Thyroid gland (tissue), 4 donors: ENCODE measurements at regions not wholly inside any gene's neighbourhood (a gene's known extent, or its start where the extent isn't known, plus 50 kb on each side); places are given as distances from the start of the nearest gene placed in this dataset.

Source experiments
- DNase-seq, 2 donors: peaks; one replicate each; pipeline ENCODE4 v3.0.0-alpha.2; 2019
- H3K27ac ChIP-seq, 3 donors: fragments of 200-600 bp; sonication (generic); 1 replicate in 2 of 3; 2 replicates in 1 of 3; pipeline ENCODE4 v1.5.1; 2016 to 2019; ENCODE audit warnings: mild to moderate bottlenecking in 1 of 3, moderate library complexity in 1 of 3
- H3K27me3 ChIP-seq: fragments of 200-600 bp; sonication (generic); one replicate; pipeline ENCODE4 v1.5.1; 2019
- H3K36me3 ChIP-seq, 2 donors: fragments of 200-600 bp; sonication (generic); one replicate each; pipeline ENCODE4 v1.5.1; 2016 to 2019
- H3K4me1 ChIP-seq, 2 donors: fragments of 200-600 bp; sonication (generic); one replicate each; pipeline ENCODE4 v1.5.1; 2017 to 2019
- H3K4me3 ChIP-seq, 3 donors: fragments of 200-600 bp; sonication (generic); replicated peaks in 1 of 3; 1 replicate in 2 of 3; 2 replicates in 1 of 3; pipeline ENCODE4 v1.5.1; 2016; ENCODE audit warnings: mild to moderate bottlenecking in 1 of 3
- H3K9me3 ChIP-seq: fragments of 200-600 bp; sonication (generic); one replicate; pipeline ENCODE4 v1.5.1; 2017
- POLR2A ChIP-seq, 2 donors: fragments of 450-650 bp; IDR thresholded peaks; one replicate each; pipeline ENCODE4 v1.6.1; 2017; ENCODE audit warnings: antibody characterized with exemption in 2 of 2, mild to moderate bottlenecking in 2 of 2, moderate library complexity in 1 of 2
- whole genome bisulfite sequencing, 2 donors: methylation state at CpG; one replicate each; pipeline ENCODE4 v1.1.5; 2017; 5-methylcytosine and 5-hydroxymethylcytosine counted together
- intact Hi-C: fragments of 100-400 bp; cut with DNase I; formaldehyde crosslinking; loops from one replicate; pipeline ENCODE4 v1.15.1; 2023
- TF ChIP-seq, protein P1 (sequence below), 6 experiments: fragments of 200-600 bp in 3 of 6; fragments of 450-650 bp in 3 of 6; sonication (generic) in 3 of 6; IDR thresholded peaks; one replicate each; pipeline ENCODE4 v1.5.1; 2016 to 2019; ENCODE audit warnings: antibody characterized with exemption in 6 of 6, mild to moderate bottlenecking in 2 of 6, inconsistent platforms in 1 of 6, moderate library complexity in 1 of 6

- intact Hi-C loops, result no loop called here
- no peaks in the 10 kb centered on the region for H3K9me3 ChIP-seq
- no peaks in the 10 kb centered on the region for H3K27me3 ChIP-seq
- H3K27ac ChIP-seq, result no peak overlapping the region
- 96 to 98% methylated on average over 10 of the region's 10 CpGs for WGBS, 2 donors
- no peak overlapping the region for H3K4me3 ChIP-seq
- no peak for TF ChIP-seq POLR2A (IDR thresholded peaks at IDR 0.05)
- TF ChIP-seq, protein P1, sequence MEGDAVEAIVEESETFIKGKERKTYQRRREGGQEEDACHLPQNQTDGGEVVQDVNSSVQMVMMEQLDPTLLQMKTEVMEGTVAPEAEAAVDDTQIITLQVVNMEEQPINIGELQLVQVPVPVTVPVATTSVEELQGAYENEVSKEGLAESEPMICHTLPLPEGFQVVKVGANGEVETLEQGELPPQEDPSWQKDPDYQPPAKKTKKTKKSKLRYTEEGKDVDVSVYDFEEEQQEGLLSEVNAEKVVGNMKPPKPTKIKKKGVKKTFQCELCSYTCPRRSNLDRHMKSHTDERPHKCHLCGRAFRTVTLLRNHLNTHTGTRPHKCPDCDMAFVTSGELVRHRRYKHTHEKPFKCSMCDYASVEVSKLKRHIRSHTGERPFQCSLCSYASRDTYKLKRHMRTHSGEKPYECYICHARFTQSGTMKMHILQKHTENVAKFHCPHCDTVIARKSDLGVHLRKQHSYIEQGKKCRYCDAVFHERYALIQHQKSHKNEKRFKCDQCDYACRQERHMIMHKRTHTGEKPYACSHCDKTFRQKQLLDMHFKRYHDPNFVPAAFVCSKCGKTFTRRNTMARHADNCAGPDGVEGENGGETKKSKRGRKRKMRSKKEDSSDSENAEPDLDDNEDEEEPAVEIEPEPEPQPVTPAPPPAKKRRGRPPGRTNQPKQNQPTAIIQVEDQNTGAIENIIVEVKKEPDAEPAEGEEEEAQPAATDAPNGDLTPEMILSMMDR (IDR thresholded peaks at IDR 0.05), result no peak
- no peaks in the 10 kb centered on the region for H3K36me3 ChIP-seq
- DNase-seq, result no peak
- no peaks in the 10 kb centered on the region for H3K4me1 ChIP-seq
Observed at GRCh38 chr10:124180947-124181549, 87.7 kb upstream of the CHST15 start.

DNA sequence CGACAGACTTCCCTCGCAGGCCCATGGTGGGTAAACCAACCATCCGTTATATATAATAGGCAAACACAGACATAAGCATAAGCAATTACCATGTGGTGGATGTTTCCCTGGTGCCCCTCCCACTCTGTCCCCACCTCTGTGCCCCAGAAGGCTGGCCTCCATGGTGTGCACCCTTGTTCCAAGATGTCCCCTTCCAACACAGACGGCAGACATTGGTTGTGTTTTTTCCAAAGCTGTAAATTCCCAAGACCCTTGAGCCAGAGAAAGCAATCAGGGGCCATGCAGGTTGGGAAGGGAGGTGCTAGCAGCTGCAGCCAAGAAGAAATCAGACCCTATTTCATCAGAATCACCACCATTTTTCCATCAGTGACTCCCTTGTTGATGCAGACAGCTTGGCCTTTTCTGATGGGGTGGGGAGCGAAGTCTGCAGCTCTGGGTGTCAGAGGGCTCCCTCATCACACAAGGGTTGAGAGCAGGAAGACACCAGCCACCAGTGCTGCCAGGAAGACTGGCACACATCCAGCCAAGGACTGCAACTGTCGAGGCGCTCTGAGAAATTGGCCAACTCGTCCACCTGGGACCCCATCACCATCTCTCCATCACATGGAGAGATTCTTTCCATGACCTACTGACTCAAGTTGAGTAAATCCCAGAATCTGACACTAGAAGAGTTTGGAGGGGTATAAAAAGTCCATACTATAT lies 86.8 kb upstream of the CHST15 start:
- 67 to 78% methylated on average over 8 of the region's 8 CpGs for WGBS, 2 donors
- no peaks in the 10 kb centered on the region for H3K9me3 ChIP-seq
- no peak overlapping the region for H3K27ac ChIP-seq
- TF ChIP-seq POLR2A (IDR thresholded peaks at IDR 0.05), result no peak
- TF ChIP-seq, protein P1 (IDR thresholded peaks at IDR 0.05), result no peak
- DNase-seq, result no peak
- H3K4me3 ChIP-seq, result no peak overlapping the region
- H3K4me1 ChIP-seq, result no peaks in the 10 kb centered on the region
- intact Hi-C loops, result no loop called here
- no peaks in the 10 kb centered on the region for H3K36me3 ChIP-seq
- no peaks in the 10 kb centered on the region for H3K27me3 ChIP-seq

DNA sequence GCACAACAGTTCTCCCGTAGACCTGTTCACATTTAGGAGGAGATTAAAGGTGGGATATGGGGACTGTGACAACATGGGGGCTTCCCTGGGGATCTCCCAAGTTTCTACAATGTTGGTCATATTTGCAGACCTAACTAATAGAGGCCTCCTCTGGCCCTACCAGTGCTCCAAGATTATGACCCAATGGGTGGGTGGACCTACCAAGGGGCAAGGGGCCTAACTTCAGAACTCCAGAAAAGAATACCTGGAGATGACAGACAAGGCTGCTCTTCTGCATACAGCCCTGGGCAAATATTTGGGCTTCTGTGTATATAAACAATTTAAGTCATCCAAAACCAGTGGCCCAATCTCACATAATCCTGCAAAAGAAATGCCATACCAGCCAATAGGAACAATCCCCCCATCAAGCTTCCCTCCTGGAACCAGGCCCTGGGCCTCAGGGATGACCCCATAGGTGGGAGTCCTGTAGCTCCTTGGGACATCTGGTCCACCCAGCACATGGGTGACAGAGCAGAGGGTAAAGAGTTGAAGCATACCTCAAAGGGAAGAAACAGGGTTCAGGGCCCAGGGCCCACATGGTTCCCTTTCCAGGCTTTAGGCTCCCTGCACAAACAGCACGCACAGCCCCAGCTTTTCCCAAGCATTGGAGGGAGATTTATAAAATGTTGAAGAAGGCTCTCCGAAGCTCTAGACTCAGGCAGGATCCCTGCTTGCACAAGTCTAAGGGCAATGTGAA lies 86.1 kb upstream of the CHST15 start:
- no peak for DNase-seq
- H3K27me3 ChIP-seq, result no peaks in the 10 kb centered on the region
- H3K27ac ChIP-seq, result no peak overlapping the region
- WGBS, 2 donors, result 100% methylated on average over 2 to 3 of the region's 3 CpGs
- TF ChIP-seq POLR2A (IDR thresholded peaks at IDR 0.05), result no peak
- TF ChIP-seq, protein P1 (IDR thresholded peaks at IDR 0.05), result no peak
- no peaks in the 10 kb centered on the region for H3K4me1 ChIP-seq
- H3K9me3 ChIP-seq, result no peaks in the 10 kb centered on the region
- no peaks in the 10 kb centered on the region for H3K36me3 ChIP-seq
- H3K4me3 ChIP-seq, result no peak overlapping the region
- intact Hi-C loops, result no loop called here

- Histone ChIP-seq H3K4me1 (no peaks in the 10 kb centered on the region), H3K27me3 (no peaks in the 10 kb centered on the region), H3K4me3 (no peak overlapping the region), H3K27ac (no peak overlapping the region), H3K36me3 (no peaks in the 10 kb centered on the region), H3K9me3 (no peaks in the 10 kb centered on the region)
- intact Hi-C loops, result no loop called here
- DNase-seq, result no peak
- no peak for TF ChIP-seq POLR2A (IDR thresholded peaks at IDR 0.05)
- TF ChIP-seq, protein P1 (IDR thresholded peaks at IDR 0.05), result no peak
- WGBS, 2 donors, result 91 to 92% methylated on average over 5 of the region's 5 CpGs
Observed at GRCh38 chr10:124177180-124177518, 83.8 kb upstream of the CHST15 start.
